Body of pancreas (tissue), 4 donors: ENCODE measurements at regions not wholly inside any gene's neighbourhood (a gene's known extent, or its start where the extent isn't known, plus 50 kb on each side); places are given as distances from the start of the nearest gene placed in this dataset.

Experiments used
- POLR2A ChIP-seq, 3 donors: fragments of 450-650 bp; IDR thresholded peaks; one replicate each; pipeline ENCODE4 v1.6.1; 2016; ENCODE audit warnings: antibody characterized with exemption in 3 of 3, mild to moderate bottlenecking in 2 of 3
- TF ChIP-seq, protein P1 (sequence below), 7 experiments: fragments of 450-650 bp in 4 of 7; fragments of 200-600 bp in 3 of 7; sonication (generic) in 3 of 7; IDR thresholded peaks; one replicate each; pipeline ENCODE4 v1.5.1; 2016 to 2019; ENCODE audit warnings: antibody characterized with exemption in 7 of 7

DNA sequence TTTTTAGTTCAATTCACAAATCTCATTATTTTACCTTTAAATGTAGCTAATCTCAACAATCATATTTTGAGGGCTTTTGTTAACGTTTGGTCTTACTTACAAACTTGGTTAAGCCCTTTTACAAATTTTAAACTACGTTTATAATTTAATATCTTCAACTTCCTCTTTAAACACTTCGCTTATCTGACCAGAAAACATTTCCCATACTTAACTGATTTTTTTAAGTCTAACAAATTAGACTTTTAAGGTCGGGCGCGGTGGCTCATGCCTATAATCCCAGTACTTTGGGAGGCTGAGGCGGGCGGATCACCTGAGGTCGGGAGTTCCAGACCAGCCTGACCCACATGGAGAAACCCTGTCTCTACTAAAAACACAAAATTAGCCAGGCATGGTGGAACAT lies 300.9 kb downstream of the LMX1A start:
- TF ChIP-seq, protein P1, sequence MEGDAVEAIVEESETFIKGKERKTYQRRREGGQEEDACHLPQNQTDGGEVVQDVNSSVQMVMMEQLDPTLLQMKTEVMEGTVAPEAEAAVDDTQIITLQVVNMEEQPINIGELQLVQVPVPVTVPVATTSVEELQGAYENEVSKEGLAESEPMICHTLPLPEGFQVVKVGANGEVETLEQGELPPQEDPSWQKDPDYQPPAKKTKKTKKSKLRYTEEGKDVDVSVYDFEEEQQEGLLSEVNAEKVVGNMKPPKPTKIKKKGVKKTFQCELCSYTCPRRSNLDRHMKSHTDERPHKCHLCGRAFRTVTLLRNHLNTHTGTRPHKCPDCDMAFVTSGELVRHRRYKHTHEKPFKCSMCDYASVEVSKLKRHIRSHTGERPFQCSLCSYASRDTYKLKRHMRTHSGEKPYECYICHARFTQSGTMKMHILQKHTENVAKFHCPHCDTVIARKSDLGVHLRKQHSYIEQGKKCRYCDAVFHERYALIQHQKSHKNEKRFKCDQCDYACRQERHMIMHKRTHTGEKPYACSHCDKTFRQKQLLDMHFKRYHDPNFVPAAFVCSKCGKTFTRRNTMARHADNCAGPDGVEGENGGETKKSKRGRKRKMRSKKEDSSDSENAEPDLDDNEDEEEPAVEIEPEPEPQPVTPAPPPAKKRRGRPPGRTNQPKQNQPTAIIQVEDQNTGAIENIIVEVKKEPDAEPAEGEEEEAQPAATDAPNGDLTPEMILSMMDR (IDR thresholded peaks at IDR 0.05): no peak
- TF ChIP-seq POLR2A (IDR thresholded peaks at IDR 0.05): no peak
